Cardiac muscle cell (in vitro differentiated cells and primary cell): ENCODE measurements at regions not wholly inside any gene's neighbourhood (a gene's known extent, or its start where the extent isn't known, plus 50 kb on each side); places are given as distances from the start of the nearest gene placed in this dataset.

Source experiments
- DNase-seq, 2 donors: peaks; one replicate each; pipeline versions ENCODE4 v3.0.0 to v3.0.0-alpha.2; 2010 to 2017; ENCODE audit warnings: low read depth in 1 of 2, low spot score in 1 of 2
- H3K27ac ChIP-seq: fragments of 200-600 bp; sonication (generic); 2 replicates; pipeline ENCODE4 v1.5.1; 2016
- H3K27me3 ChIP-seq: fragments of 200-600 bp; sonication (generic); 2 replicates; pipeline ENCODE4 v1.6.0; 2016; ENCODE audit warnings: control low read depth
- H3K36me3 ChIP-seq: fragments of 200-600 bp; sonication (generic); 2 replicates; pipeline ENCODE4 v1.5.1; 2016; ENCODE audit warnings: control low read depth
- H3K4me1 ChIP-seq: fragments of 200-600 bp; sonication (generic); 2 replicates; pipeline ENCODE4 v1.8.1; 2017; ENCODE audit warnings: low read depth, mild to moderate bottlenecking, mixed run types
- H3K4me3 ChIP-seq: fragments of 200-600 bp; sonication (generic); 2 replicates; pipeline ENCODE4 v1.5.1; 2016; ENCODE audit warnings: mild to moderate bottlenecking
- H3K9me3 ChIP-seq: fragments of 200-600 bp; sonication (generic); 2 replicates; pipeline ENCODE4 v1.5.1; 2017; ENCODE audit warnings: low read depth, mild to moderate bottlenecking, control low read depth
- CTCF ChIP-seq: IDR thresholded peaks from 2 replicates; pipeline ENCODE4 v1.5.1; 2012; ENCODE audit warnings: low read depth, mild to moderate bottlenecking, low read length

GRCh38 chr15:70308011-70308734, 210.5 kb upstream of the TLE3 start:
- no peaks in the 10 kb centered on the region for H3K4me1 ChIP-seq
- no peak overlapping the region for H3K4me3 ChIP-seq
- DNase-seq = no peak
- H3K9me3 ChIP-seq = no peaks in the 10 kb centered on the region
- no peaks in the 10 kb centered on the region for H3K36me3 ChIP-seq
- no peak overlapping the region for H3K27ac ChIP-seq
- TF ChIP-seq CTCF = no peak
- H3K27me3 ChIP-seq = peaks cover 27% of the 10 kb centered on the region

- Histone ChIP-seq H3K4me1 (no peaks in the 10 kb centered on the region), H3K27ac (no peak overlapping the region), H3K36me3 (no peaks in the 10 kb centered on the region), H3K4me3 (no peak overlapping the region), H3K27me3 (peaks cover 15% of the 10 kb centered on the region), H3K9me3 (no peaks in the 10 kb centered on the region)
- no peak for TF ChIP-seq CTCF
- no peak for DNase-seq
Observed at GRCh38 chr15:70306582-70306981, 208.9 kb upstream of the TLE3 start.

- H3K4me1 ChIP-seq = no peaks in the 10 kb centered on the region
- H3K4me3 ChIP-seq = no peak overlapping the region
- H3K27ac ChIP-seq = no peak overlapping the region
- TF ChIP-seq CTCF = no peak
- DNase-seq = no peak
- H3K9me3 ChIP-seq = no peaks in the 10 kb centered on the region
- peaks cover 11% of the 10 kb centered on the region for H3K27me3 ChIP-seq
- H3K36me3 ChIP-seq = no peaks in the 10 kb centered on the region
Observed at GRCh38 chr15:70306081-70306480, 208.4 kb upstream of the TLE3 start.

DNA sequence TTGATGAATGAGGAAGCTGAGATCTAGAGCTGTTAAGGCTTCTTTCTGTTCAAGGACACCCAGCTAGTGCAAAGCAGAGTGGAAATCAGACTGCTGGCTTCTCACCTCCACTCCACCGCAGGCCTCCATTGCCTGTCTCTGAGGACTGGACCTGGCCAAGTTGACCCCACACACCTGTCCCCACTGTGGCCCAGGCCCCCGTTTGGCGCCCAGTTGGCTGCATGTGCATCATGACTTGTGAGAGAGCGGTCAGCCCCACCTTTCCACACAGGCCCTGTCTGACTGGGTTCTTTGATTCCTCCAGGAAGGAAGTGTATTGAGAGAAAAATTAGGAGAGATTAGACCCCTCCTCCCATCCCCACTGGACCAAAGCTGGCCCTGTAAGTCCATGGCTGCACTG, 206.3 kb upstream of the TLE3 start:
- no peak overlapping the region for H3K4me3 ChIP-seq
- H3K36me3 ChIP-seq = no peaks in the 10 kb centered on the region
- DNase-seq = no peak
- peaks cover 7% of the 10 kb centered on the region for H3K27me3 ChIP-seq
- no peak for TF ChIP-seq CTCF
- H3K27ac ChIP-seq = no peak overlapping the region
- no peaks in the 10 kb centered on the region for H3K9me3 ChIP-seq
- no peaks in the 10 kb centered on the region for H3K4me1 ChIP-seq

GRCh38 chr15:70302360-70302759, 204.6 kb upstream of the TLE3 start:
- Histone ChIP-seq H3K4me1 (no peaks in the 10 kb centered on the region), H3K27me3 (peaks cover 17% of the 10 kb centered on the region), H3K27ac (no peak overlapping the region), H3K36me3 (no peaks in the 10 kb centered on the region), H3K9me3 (no peaks in the 10 kb centered on the region), H3K4me3 (no peak overlapping the region)
- TF ChIP-seq CTCF = no peak
- DNase-seq = no peak
